Peyer's patch (tissue), 4 donors: ENCODE measurements at regions not wholly inside any gene's neighbourhood (a gene's known extent, or its start where the extent isn't known, plus 50 kb on each side); places are given as distances from the start of the nearest gene placed in this dataset.

ENCODE experiments used
- CTCF ChIP-seq, 6 experiments: fragments of 450-650 bp in 4 of 6; fragments of 200-600 bp in 2 of 6; sonication (generic) in 1 of 6; IDR thresholded peaks; one replicate each; pipeline ENCODE4 v1.5.1; 2017 to 2019; ENCODE audit warnings: antibody characterized with exemption in 6 of 6, mild to moderate bottlenecking in 3 of 6, moderate library complexity in 1 of 6
- POLR2A ChIP-seq, 2 donors: fragments of 450-650 bp; IDR thresholded peaks; one replicate each; pipeline ENCODE4 v1.5.1; 2017; ENCODE audit warnings: antibody characterized with exemption in 2 of 2, mild to moderate bottlenecking in 2 of 2, moderate library complexity in 2 of 2

- TF ChIP-seq CTCF (IDR thresholded peaks at IDR 0.05) (no peak), POLR2A (IDR thresholded peaks at IDR 0.05) (no peak)
These were observed 273.4 kb downstream of the CDK5RAP2 start for GRCh38 chr9:120306561-120306960.
